ENCODE measurements at regions not wholly inside any gene's neighbourhood (a gene's known extent, or its start where the extent isn't known, plus 50 kb on each side); places are given as distances from the start of the nearest gene placed in this dataset.

DNA sequence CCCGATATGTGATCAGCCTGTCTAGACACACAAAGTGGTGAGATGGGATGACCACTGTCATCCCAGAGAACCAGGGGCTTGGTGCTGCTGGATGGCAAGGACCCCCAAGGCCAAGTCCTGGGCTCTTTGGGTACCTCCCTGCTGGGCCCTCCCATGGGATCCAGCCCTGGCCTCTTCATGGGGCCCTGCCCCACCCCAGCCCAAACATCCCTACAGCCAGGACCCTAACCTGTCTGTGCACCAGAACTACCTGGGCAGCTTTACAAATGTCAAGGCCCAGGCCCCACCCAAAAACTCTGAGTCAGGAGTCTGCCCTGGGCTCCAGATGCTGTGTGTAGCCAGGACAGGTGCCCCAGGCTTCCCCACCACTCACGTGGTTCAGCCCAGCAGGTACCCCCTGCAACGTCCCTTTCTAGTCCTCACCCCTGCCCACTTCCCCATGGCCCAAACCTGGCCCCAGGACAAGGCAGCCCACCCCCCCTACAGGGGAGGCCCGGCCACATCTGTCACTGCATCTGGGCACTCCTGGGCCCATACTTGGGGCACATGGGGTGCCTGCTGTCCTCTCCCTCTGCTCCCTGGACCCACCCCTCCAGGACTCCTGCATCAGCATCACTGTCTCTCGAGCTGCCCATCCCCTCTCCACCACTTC lies 233.5 kb downstream of the TUBA3C start:
- TF ChIP-seq, protein P1, sequence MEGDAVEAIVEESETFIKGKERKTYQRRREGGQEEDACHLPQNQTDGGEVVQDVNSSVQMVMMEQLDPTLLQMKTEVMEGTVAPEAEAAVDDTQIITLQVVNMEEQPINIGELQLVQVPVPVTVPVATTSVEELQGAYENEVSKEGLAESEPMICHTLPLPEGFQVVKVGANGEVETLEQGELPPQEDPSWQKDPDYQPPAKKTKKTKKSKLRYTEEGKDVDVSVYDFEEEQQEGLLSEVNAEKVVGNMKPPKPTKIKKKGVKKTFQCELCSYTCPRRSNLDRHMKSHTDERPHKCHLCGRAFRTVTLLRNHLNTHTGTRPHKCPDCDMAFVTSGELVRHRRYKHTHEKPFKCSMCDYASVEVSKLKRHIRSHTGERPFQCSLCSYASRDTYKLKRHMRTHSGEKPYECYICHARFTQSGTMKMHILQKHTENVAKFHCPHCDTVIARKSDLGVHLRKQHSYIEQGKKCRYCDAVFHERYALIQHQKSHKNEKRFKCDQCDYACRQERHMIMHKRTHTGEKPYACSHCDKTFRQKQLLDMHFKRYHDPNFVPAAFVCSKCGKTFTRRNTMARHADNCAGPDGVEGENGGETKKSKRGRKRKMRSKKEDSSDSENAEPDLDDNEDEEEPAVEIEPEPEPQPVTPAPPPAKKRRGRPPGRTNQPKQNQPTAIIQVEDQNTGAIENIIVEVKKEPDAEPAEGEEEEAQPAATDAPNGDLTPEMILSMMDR (IDR thresholded peaks at IDR 0.05) = no peak
- TF ChIP-seq POLR2A (IDR thresholded peaks at IDR 0.05) = no peak
- TF ChIP-seq POLR2AphosphoS5 (IDR thresholded peaks at IDR 0.05; ENCODE audit: insufficient read depth in 1 of 2, low read depth in 1 of 2) = no peak
